ENCODE measurements at regions not wholly inside any gene's neighbourhood (a gene's known extent, or its start where the extent isn't known, plus 50 kb on each side); places are given as distances from the start of the nearest gene placed in this dataset.
A peak's percentile ranks its signal among the peaks of the same experiment; 100 is the strongest.

DNA sequence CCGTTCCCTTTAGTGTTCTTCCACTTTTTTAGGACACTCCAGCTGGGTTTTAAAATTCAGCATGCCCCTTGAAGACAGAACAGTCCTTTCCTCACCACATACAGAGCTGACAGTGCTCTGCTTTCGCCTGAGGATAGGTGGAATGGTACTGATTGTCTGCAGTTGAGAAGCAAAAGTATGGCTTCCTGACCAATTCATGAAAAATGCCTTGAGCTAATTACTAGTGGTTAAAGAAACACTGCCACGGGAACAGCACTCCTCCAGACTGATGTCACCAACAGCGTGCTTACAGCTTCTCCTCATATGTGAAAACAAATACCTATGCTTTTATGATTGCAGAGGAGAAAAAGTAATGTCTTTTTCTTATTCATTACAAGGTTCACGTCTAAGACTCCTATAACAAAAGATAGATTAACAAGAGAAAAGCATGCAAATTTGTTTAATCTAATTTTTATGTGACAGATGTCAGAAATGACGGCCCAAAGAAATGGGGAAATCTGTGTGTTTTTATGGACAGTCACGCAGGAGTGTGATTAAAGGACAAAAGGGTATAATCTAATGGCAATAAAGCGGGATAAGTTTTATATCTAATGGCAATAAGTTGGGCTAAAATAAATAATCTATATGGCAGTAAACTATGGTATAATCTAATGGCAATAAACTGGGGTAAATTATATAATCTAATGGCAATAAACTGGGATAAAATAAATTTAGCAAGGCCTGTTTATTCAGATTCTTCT, 123.4 kb upstream of the ARHGAP42 start:
- H3K4me3 ChIP-seq (ENCODE audit: low read depth, low read length): no peak overlapping the region
- no peak for DNase-seq (ENCODE audit: low read depth)
- TF ChIP-seq, protein P1, sequence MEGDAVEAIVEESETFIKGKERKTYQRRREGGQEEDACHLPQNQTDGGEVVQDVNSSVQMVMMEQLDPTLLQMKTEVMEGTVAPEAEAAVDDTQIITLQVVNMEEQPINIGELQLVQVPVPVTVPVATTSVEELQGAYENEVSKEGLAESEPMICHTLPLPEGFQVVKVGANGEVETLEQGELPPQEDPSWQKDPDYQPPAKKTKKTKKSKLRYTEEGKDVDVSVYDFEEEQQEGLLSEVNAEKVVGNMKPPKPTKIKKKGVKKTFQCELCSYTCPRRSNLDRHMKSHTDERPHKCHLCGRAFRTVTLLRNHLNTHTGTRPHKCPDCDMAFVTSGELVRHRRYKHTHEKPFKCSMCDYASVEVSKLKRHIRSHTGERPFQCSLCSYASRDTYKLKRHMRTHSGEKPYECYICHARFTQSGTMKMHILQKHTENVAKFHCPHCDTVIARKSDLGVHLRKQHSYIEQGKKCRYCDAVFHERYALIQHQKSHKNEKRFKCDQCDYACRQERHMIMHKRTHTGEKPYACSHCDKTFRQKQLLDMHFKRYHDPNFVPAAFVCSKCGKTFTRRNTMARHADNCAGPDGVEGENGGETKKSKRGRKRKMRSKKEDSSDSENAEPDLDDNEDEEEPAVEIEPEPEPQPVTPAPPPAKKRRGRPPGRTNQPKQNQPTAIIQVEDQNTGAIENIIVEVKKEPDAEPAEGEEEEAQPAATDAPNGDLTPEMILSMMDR (IDR thresholded peaks at IDR 0.05; ENCODE audit: control insufficient read depth, extremely low read depth, insufficient read depth): no peak

DNA sequence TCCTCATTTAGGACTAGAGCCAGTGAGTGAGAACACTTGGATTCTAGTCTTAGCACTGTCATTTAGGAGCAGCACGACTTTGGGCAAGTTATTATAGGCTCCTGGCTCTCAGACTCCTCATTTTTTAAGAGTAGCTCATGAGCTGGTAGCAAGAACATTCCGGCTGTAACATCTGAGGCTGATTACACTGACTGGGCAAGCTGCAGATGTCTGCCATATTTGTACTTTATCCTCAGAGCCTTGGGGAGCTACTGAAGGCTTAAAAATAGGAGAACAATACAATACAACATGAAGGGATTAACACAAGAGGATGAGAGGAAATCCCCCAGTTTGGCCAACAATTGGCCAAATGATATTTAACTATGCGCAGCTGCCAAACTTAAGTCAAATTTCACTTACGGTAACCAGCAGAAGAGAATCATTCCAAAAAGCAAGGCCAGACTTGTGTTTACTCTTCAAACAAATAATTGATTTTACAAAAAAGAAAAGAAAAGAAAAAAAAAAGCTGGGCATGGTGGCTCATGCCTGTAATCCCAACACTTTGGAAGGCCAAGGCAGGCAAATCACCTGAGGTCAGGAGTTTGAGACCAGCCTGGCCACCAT, 113.1 kb upstream of the ARHGAP42 start:
- H3K4me3 ChIP-seq (ENCODE audit: low read depth, low read length): no peak overlapping the region
- no peak for DNase-seq (ENCODE audit: low read depth)
- TF ChIP-seq, protein P1 (IDR thresholded peaks at IDR 0.05; ENCODE audit: control insufficient read depth, extremely low read depth, insufficient read depth): no peak

DNA sequence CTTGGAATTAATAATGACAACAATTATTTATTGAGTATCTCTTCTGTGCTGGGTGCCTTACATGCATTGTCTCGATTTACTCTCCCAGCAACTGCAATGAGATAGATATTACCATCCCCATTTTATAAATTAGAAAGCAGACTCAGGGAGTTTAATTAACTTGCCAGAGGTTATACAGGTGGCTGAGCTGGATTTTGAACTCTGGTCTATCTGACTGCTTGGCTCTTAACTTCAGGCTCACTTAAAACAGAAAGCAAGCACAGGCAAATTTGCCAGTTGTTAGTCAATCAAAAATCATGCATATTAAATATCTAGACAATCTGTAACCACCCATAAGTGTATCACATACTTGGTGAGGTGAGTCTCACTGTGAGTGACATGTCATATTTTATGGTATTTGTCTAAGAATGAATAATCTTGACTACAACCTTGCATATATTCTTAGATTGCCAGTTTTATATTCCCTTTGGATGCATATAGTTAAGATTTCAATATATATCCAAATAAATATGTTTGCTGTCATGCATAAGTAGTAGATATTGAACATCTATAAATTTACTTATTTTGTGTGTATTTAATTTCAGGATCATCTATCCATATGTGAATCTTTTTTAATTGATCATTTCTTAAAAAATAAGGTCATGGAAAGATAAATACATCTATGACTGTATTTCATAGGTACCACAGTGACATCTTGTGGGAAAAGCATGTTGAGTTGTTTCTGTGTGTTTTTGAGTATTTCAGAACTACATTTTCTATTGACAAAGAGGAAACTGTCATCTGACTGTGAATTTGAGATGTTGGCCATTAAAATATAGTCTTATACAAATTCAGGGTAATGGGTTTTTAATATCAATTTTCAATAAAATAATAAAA, 112.0 kb upstream of the ARHGAP42 start:
- H3K4me3 ChIP-seq (ENCODE audit: low read depth, low read length): no peak overlapping the region
- peak; percentile 14 for DNase-seq (ENCODE audit: low read depth)
- TF ChIP-seq, protein P1 (IDR thresholded peaks at IDR 0.05; ENCODE audit: control insufficient read depth, extremely low read depth, insufficient read depth): peak; percentile 65

DNA sequence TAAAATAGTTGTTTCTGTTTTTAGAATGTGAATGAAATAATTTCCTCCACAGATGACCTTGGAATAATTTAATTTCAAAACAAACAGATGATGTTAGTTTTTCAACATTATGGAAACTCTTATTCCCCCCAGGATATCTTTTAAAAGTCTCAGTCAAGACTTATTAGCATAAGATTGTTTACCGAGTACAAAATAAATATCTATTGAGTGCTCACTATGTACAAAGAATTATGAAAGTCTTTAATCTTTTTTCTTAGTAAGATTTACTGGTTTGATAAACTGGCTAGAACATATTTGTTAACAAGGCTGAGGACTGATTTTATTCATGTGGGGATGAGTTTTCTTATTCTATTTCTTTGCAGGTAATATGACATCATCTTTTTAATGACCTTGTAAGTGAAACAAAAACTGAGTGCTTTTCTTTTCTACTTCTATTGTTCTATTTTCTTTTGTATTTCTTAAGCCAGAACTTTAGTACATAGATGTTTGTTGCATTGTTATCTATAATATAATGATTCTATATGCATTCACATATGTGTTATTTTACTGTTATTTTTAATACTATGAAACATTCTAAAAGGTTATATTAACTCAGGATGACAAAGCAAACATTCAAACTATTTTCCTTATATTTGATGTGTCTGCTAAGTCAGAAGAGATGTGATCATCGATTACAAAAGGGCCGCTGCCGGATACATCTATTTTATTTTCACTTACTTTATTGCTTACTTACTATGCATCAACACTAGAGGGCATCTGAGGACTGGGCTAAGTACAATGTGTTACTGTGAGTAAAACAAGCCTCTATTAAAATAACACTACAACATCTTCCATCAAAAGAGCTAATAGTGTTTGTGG, 111.0 kb upstream of the ARHGAP42 start:
- peak; percentile 47 for DNase-seq (ENCODE audit: low read depth)
- H3K4me3 ChIP-seq (ENCODE audit: low read depth, low read length): no peak overlapping the region
- TF ChIP-seq, protein P1 (IDR thresholded peaks at IDR 0.05; ENCODE audit: control insufficient read depth, extremely low read depth, insufficient read depth): peak; percentile 76

DNA sequence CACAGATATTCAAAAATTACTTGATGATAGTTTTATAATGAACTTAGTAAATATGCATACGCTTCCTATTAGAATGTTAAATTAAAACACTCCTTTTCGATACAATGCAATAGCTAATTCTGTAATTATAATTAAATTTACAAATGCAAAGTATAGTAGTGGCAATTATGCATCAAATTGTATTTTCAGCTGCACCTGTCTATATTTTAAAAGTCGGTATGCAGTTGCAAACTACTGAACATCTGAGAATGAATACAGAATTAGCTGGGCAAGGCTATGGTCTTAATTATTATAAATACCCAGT, 110.4 kb upstream of the ARHGAP42 start:
- TF ChIP-seq, protein P1 (IDR thresholded peaks at IDR 0.05; ENCODE audit: control insufficient read depth, extremely low read depth, insufficient read depth): no peak
- no peak overlapping the region for H3K4me3 ChIP-seq (ENCODE audit: low read depth, low read length)
- no peak for DNase-seq (ENCODE audit: low read depth)

DNA sequence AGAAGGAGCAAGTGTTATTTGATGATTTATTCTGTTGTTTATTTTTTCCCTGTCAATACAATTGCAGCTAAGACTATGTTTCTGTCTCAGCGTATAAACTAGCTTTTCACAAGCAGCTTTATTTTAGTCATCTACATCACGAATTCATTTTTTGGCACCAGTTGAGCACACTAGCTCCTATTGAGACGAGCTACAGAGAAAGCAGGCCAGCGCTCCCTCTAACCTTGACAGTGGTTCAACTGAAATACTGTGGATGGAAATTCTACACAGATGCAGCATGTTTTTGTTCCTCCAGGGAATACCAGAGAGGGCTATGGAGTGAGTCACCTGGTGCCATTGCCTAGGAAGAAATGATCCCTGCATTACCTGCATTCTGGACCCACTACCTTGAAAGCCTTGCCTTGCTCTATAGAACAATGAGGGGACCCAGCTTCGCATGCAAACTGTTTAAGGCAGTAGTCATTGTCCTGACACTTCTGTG, 108.2 kb upstream of the ARHGAP42 start:
- TF ChIP-seq, protein P1 (IDR thresholded peaks at IDR 0.05; ENCODE audit: control insufficient read depth, extremely low read depth, insufficient read depth): no peak
- H3K4me3 ChIP-seq (ENCODE audit: low read depth, low read length): no peak overlapping the region
- no peak for DNase-seq (ENCODE audit: low read depth)

Data from LNCaP clone FGC (cell line).